ENCODE measurements at regions not wholly inside any gene's neighbourhood (a gene's known extent, or its start where the extent isn't known, plus 50 kb on each side); places are given as distances from the start of the nearest gene placed in this dataset.

DNA sequence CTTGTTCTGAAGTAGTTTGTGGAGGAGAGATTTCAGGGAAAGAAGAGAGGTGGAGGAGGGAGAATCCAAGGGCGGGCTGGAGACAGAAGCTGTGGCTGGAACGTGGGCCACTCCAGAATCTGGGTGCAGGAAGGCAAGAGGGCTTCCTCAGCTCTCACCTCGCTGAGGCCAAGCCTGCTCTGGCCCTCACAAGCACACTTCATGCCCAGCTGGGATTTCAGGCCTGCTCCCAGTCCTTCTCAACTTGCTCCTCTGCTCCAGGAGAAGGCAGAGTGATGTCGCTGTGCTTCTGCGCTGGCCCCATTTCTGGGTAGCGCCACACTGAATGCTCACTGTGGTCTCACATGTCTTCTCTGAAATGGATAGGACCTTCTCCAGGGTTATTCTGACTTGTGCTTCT lies 328.8 kb downstream of the FGF9 start:
- DNase-seq (ENCODE audit: low spot score in 2 of 2): no peak
- H3K27ac ChIP-seq: no peak overlapping the region
- no peak overlapping the region for H3K4me3 ChIP-seq
- H3K27me3 ChIP-seq: no peaks in the 10 kb centered on the region
- no peak for TF ChIP-seq POLR2AphosphoS5 (IDR thresholded peaks at IDR 0.05)
- TF ChIP-seq, protein P1, sequence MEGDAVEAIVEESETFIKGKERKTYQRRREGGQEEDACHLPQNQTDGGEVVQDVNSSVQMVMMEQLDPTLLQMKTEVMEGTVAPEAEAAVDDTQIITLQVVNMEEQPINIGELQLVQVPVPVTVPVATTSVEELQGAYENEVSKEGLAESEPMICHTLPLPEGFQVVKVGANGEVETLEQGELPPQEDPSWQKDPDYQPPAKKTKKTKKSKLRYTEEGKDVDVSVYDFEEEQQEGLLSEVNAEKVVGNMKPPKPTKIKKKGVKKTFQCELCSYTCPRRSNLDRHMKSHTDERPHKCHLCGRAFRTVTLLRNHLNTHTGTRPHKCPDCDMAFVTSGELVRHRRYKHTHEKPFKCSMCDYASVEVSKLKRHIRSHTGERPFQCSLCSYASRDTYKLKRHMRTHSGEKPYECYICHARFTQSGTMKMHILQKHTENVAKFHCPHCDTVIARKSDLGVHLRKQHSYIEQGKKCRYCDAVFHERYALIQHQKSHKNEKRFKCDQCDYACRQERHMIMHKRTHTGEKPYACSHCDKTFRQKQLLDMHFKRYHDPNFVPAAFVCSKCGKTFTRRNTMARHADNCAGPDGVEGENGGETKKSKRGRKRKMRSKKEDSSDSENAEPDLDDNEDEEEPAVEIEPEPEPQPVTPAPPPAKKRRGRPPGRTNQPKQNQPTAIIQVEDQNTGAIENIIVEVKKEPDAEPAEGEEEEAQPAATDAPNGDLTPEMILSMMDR (IDR thresholded peaks at IDR 0.05): no peak
- H3K9me3 ChIP-seq: no peaks in the 10 kb centered on the region
- no peaks in the 10 kb centered on the region for H3K4me1 ChIP-seq
- intact Hi-C loops (cut with DNase I; ENCODE audit: low total_unique reads): no loop called here
- H3K36me3 ChIP-seq: no peaks in the 10 kb centered on the region

DNA sequence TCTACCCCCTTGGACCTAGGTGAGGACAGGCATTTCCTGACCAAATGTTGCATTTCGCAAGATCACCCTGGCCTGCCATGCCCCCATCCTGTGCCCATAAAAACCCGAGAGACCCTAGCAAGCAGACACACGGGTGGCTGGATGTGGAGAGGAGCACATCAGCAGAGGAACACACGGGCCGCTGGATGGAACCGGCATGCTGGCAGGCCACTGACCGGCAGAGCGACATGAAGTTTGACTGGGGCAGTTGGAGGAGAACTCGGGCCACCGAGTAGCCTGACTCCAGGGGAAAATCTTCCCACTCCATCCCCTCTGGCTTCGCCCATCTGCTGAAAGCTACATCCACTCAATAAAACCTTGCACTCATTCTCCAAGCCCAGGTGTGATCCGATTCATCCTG lies 329.3 kb downstream of the FGF9 start:
- DNase-seq (ENCODE audit: low spot score in 2 of 2): no peak
- Histone ChIP-seq H3K4me3 (no peak overlapping the region), H3K9me3 (no peaks in the 10 kb centered on the region), H3K27ac (no peak overlapping the region), H3K27me3 (no peaks in the 10 kb centered on the region), H3K4me1 (no peaks in the 10 kb centered on the region), H3K36me3 (no peaks in the 10 kb centered on the region)
- TF ChIP-seq, protein P1 (IDR thresholded peaks at IDR 0.05): no peak
- TF ChIP-seq POLR2AphosphoS5 (IDR thresholded peaks at IDR 0.05) (no peak), POLR2A (IDR thresholded peaks at IDR 0.05) (no peak)
- intact Hi-C loops (cut with DNase I; ENCODE audit: low total_unique reads): no loop called here

- no peaks in the 10 kb centered on the region for H3K9me3 ChIP-seq
- intact Hi-C loops (cut with DNase I; ENCODE audit: low total_unique reads): no loop called here
- H3K36me3 ChIP-seq: no peaks in the 10 kb centered on the region
- H3K4me3 ChIP-seq: no peak overlapping the region
- DNase-seq (ENCODE audit: low spot score in 2 of 2): no peak
- TF ChIP-seq, protein P1 (IDR thresholded peaks at IDR 0.05): no peak
- TF ChIP-seq POLR2A (IDR thresholded peaks at IDR 0.05) (no peak), POLR2AphosphoS5 (IDR thresholded peaks at IDR 0.05) (no peak)
- H3K27me3 ChIP-seq: no peaks in the 10 kb centered on the region
- H3K27ac ChIP-seq: no peak overlapping the region
- no peaks in the 10 kb centered on the region for H3K4me1 ChIP-seq
These were observed 330.5 kb downstream of the FGF9 start for GRCh38 chr13:22001336-22001735.

GRCh38 chr13:22002893-22003292 lies 332.0 kb downstream of the FGF9 start:
- H3K27me3 ChIP-seq: no peaks in the 10 kb centered on the region
- no peak overlapping the region for H3K4me3 ChIP-seq
- no peaks in the 10 kb centered on the region for H3K9me3 ChIP-seq
- no peaks in the 10 kb centered on the region for H3K4me1 ChIP-seq
- intact Hi-C loops (cut with DNase I; ENCODE audit: low total_unique reads): no loop called here
- no peak for TF ChIP-seq POLR2A (IDR thresholded peaks at IDR 0.05)
- H3K36me3 ChIP-seq: no peaks in the 10 kb centered on the region
- H3K27ac ChIP-seq: no peak overlapping the region
- no peak for DNase-seq (ENCODE audit: low spot score in 2 of 2)

GRCh38 chr13:22009500-22009899 lies 338.6 kb downstream of the FGF9 start:
- intact Hi-C loops (cut with DNase I; ENCODE audit: low total_unique reads): no loop called here
- Histone ChIP-seq H3K4me1 (no peaks in the 10 kb centered on the region), H3K36me3 (no peaks in the 10 kb centered on the region), H3K27me3 (no peaks in the 10 kb centered on the region), H3K9me3 (no peaks in the 10 kb centered on the region), H3K4me3 (no peak overlapping the region), H3K27ac (no peak overlapping the region)
- TF ChIP-seq POLR2AphosphoS5 (IDR thresholded peaks at IDR 0.05) (no peak), POLR2A (IDR thresholded peaks at IDR 0.05) (no peak)
- TF ChIP-seq, protein P1 (IDR thresholded peaks at IDR 0.05): no peak
- no peak for DNase-seq (ENCODE audit: low spot score in 2 of 2)

DNA sequence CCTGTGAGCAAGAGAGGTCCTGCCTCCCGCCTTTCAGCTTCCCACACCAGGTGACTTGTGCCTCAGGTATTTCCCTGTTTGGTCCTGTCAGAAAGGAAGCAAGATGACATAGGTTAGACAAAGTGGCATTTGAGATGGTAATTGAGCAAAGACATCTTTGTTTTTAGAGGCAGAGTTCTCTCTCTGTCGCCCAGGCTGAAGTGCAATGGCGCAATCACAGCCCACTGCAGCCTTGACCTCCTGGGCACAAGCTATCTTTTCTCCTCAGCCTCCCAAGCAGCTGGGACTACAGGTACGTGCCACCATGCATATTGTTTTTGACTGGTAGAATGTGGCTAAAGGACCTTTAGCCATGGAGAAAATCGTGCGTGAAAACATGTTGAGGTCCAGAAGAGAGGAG lies 339.1 kb downstream of the FGF9 start:
- Histone ChIP-seq H3K4me1 (no peaks in the 10 kb centered on the region), H3K9me3 (no peaks in the 10 kb centered on the region), H3K27ac (no peak overlapping the region), H3K36me3 (no peaks in the 10 kb centered on the region), H3K27me3 (no peaks in the 10 kb centered on the region), H3K4me3 (no peak overlapping the region)
- no peak for DNase-seq (ENCODE audit: low spot score in 2 of 2)
- intact Hi-C loops (cut with DNase I; ENCODE audit: low total_unique reads): no loop called here
- TF ChIP-seq POLR2A (IDR thresholded peaks at IDR 0.05) (no peak), POLR2AphosphoS5 (IDR thresholded peaks at IDR 0.05) (no peak)
- TF ChIP-seq, protein P1 (IDR thresholded peaks at IDR 0.05): no peak
